ENCODE measurements at regions not wholly inside any gene's neighbourhood (a gene's known extent, or its start where the extent isn't known, plus 50 kb on each side); places are given as distances from the start of the nearest gene placed in this dataset.

DNA sequence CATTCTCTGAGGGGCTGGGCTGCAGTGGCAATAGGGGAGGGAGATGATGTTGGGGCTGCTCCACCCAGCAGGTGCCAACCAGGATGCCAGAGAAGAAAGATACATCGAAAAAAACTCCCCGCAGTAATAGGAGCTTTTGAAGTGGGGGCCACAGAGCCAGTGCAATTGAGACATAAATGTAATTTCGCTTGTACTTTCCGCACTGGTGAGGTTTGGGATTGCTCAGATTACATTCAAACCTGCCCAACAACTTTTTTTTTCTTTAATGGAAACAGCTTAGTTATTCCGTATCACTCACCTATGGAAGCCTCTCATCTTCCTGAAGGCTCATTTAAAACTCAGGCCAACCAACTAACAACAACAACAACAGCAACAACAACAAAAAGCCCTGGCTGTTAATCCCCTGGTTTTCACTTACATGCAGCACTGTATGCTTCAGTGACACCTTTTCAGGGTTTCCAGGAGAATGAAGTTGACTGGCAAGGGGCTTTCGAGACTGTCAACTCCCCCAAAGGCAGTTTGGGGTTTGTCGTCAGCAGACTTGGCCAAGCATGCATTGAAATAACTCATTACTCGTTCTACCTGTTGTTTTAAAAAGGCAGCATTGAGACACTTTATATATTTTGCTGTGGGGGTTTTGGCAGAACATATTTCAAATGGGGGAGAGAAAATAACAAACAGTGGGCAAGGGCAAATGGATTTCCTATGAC lies 163.8 kb downstream of the EBLN2 start:
- Histone ChIP-seq H4K91ac (ENCODE audit: insufficient read depth, low read depth, low read length) (no peak overlapping the region), H3K9ac (ENCODE audit: low read depth, low read length) (no peak overlapping the region), H2AFZ (replicated peaks; ENCODE audit: low read length, poor library complexity) (no peak overlapping the region), H2BK5ac (ENCODE audit: low read depth, low read length, poor library complexity, severe bottlenecking) (no peak overlapping the region), H3K4me2 (ENCODE audit: low read depth, low read length) (no peak overlapping the region), H3K18ac (ENCODE audit: low read depth, low read length) (no peak overlapping the region), H2BK20ac (ENCODE audit: low read depth, low read length) (no peak overlapping the region), H2BK120ac (ENCODE audit: low read depth, low read length) (no peak overlapping the region), H3K36me3 (ENCODE audit: control insufficient read depth, insufficient read depth, low read length) (no peaks in the 10 kb centered on the region), H3K14ac (replicated peaks; ENCODE audit: low read depth, low read length) (no peak overlapping the region), H3K9me3 (ENCODE audit: control insufficient read depth, insufficient read depth, low read length) (no peaks in the 10 kb centered on the region), H3K4me3 (ENCODE audit: insufficient read depth, low read depth, low read length) (no peak overlapping the region), H2AK9ac (replicated peaks; ENCODE audit: low read depth, low read length, poor library complexity) (no peak overlapping the region), H3K4me1 (ENCODE audit: control insufficient read depth, insufficient read depth, low read length) (no peaks in the 10 kb centered on the region), H4K5ac (ENCODE audit: low read depth, low read length) (no peak overlapping the region), H2AK5ac (ENCODE audit: low read depth, low read length) (no peak overlapping the region), H3K27me3 (ENCODE audit: control insufficient read depth, insufficient read depth, low read length) (no peaks in the 10 kb centered on the region), H4K8ac (ENCODE audit: low read depth in 2 of 2, low read length in 2 of 2) (no peak overlapping the region), H3K23ac (ENCODE audit: low read depth, low read length) (no peak overlapping the region), H2BK15ac (ENCODE audit: low read depth, low read length) (no peak overlapping the region), H3K56ac (ENCODE audit: extremely low read depth, insufficient read depth, low read length) (no peak overlapping the region), H3K9me1 (ENCODE audit: insufficient read depth, low read length) (no peaks in the 10 kb centered on the region), H3K4ac (ENCODE audit: low read depth, low read length) (no peak overlapping the region), H4K20me1 (ENCODE audit: insufficient read depth, low read length) (no peaks in the 10 kb centered on the region), H3K27ac (ENCODE audit: insufficient read depth, low read length) (no peak overlapping the region), H3K79me1 (ENCODE audit: low read depth in 1 of 2, low read length in 2 of 2) (no peaks in the 10 kb centered on the region)
- dilution Hi-C loops (cut with HindIII; ENCODE audit: low sequenced_read_pairs, unreplicated experiment), result no loop called here
- in situ Hi-C loops (cut with MboI; ENCODE audit: low sequenced_read_pairs), result no loop called here
- WGBS, 2 experiments (ENCODE audit: extremely low coverage in 2 of 2, insufficient read length in 1 of 2), result no CpG with 5 or more reads among the region's 8 CpGs
- ChIA-PET CTCF (no interaction called here), POLR2A (ENCODE audit: unreplicated experiment) (no interaction called here)
- TF ChIP-seq SMC3 (IDR thresholded peaks at IDR 0.05; ENCODE audit: low read depth, low read length), result no peak
- no peak for TF ChIP-seq MXI1 (IDR thresholded peaks at IDR 0.05; ENCODE audit: borderline replicate concordance, low read depth, low read length)
- no peak for TF ChIP-seq POLR2A (IDR thresholded peaks at IDR 0.05; ENCODE audit: low read depth, low read length)
- no peak for TF ChIP-seq RFX5 (IDR thresholded peaks at IDR 0.05; ENCODE audit: low read depth, low read length)
- TF ChIP-seq MAFK (IDR thresholded peaks at IDR 0.05; ENCODE audit: low read depth, low read length), result no peak
- no peak for TF ChIP-seq RCOR1 (IDR thresholded peaks at IDR 0.05; ENCODE audit: insufficient replicate concordance, low read length)
- no peak for TF ChIP-seq CHD1 (IDR thresholded peaks at IDR 0.05; ENCODE audit: low read depth, low read length)
- TF ChIP-seq CEBPB (IDR thresholded peaks at IDR 0.05; ENCODE audit: low read depth, low read length), result no peak
- TF ChIP-seq, protein P1, sequence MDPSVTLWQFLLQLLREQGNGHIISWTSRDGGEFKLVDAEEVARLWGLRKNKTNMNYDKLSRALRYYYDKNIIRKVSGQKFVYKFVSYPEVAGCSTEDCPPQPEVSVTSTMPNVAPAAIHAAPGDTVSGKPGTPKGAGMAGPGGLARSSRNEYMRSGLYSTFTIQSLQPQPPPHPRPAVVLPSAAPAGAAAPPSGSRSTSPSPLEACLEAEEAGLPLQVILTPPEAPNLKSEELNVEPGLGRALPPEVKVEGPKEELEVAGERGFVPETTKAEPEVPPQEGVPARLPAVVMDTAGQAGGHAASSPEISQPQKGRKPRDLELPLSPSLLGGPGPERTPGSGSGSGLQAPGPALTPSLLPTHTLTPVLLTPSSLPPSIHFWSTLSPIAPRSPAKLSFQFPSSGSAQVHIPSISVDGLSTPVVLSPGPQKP (IDR thresholded peaks at IDR 0.05; ENCODE audit: borderline replicate concordance, low read depth, low read length), result no peak
- TF ChIP-seq MAZ (IDR thresholded peaks at IDR 0.05; ENCODE audit: borderline replicate concordance, low read depth, low read length), result no peak
- TF ChIP-seq, protein P2, sequence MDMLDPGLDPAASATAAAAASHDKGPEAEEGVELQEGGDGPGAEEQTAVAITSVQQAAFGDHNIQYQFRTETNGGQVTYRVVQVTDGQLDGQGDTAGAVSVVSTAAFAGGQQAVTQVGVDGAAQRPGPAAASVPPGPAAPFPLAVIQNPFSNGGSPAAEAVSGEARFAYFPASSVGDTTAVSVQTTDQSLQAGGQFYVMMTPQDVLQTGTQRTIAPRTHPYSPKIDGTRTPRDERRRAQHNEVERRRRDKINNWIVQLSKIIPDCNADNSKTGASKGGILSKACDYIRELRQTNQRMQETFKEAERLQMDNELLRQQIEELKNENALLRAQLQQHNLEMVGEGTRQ (IDR thresholded peaks at IDR 0.05; ENCODE audit: low read depth, low read length), result no peak
- TF ChIP-seq NFE2L2 (IDR thresholded peaks at IDR 0.05; ENCODE audit: low read depth, low read length), result no peak
- TF ChIP-seq RAD21 (IDR thresholded peaks at IDR 0.05; ENCODE audit: low read length), result no peak
- ATAC-seq (ENCODE audit: low read depth) (no peak), DNase-seq (no peak)
- intact Hi-C loops (cut with micrococcal nuclease), result loop anchor here (10.0 kb wide), 1 partner anchor 1350 kb away; no protein-coding TSS in a partner anchor
- no TSS peak for BruUV-seq (replicated peaks)
